OCI-LY7 (cell line): ENCODE measurements at regions not wholly inside any gene's neighbourhood (a gene's known extent, or its start where the extent isn't known, plus 50 kb on each side); places are given as distances from the start of the nearest gene placed in this dataset.

Experiments
- EZH2phosphoT487 ChIP-seq: fragments of 200-600 bp; sonication (generic); IDR thresholded peaks from 2 replicates; pipeline ENCODE4 v1.6.1; 2018; ENCODE audit warnings: low read depth, borderline replicate concordance, mild to moderate bottlenecking, mixed run types, antibody characterized with exemption, low read length, moderate library complexity, mixed read lengths
- TF ChIP-seq, protein P1 (sequence below): fragments of 200-600 bp; sonication (generic); conservative IDR thresholded peaks from 2 replicates; pipeline ENCODE4 v1.5.1; 2014; ENCODE audit warnings: mild to moderate bottlenecking, antibody characterized with exemption, low read length, moderate library complexity, mixed read lengths

- TF ChIP-seq, protein P1, sequence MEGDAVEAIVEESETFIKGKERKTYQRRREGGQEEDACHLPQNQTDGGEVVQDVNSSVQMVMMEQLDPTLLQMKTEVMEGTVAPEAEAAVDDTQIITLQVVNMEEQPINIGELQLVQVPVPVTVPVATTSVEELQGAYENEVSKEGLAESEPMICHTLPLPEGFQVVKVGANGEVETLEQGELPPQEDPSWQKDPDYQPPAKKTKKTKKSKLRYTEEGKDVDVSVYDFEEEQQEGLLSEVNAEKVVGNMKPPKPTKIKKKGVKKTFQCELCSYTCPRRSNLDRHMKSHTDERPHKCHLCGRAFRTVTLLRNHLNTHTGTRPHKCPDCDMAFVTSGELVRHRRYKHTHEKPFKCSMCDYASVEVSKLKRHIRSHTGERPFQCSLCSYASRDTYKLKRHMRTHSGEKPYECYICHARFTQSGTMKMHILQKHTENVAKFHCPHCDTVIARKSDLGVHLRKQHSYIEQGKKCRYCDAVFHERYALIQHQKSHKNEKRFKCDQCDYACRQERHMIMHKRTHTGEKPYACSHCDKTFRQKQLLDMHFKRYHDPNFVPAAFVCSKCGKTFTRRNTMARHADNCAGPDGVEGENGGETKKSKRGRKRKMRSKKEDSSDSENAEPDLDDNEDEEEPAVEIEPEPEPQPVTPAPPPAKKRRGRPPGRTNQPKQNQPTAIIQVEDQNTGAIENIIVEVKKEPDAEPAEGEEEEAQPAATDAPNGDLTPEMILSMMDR = no peak
- TF ChIP-seq EZH2phosphoT487 = no peak
These were observed 164.0 kb upstream of the CXADR start for GRCh38 chr21:17348849-17349248.
